WTC11 (cell line): ENCODE measurements at regions not wholly inside any gene's neighbourhood (a gene's known extent, or its start where the extent isn't known, plus 50 kb on each side); places are given as distances from the start of the nearest gene placed in this dataset.

Source experiments
- ATAC-seq: fragments of 200-7000 bp; cut with Tn5 transposase; 2 replicates; pipeline ENCODE4 v1.10.0; 2021; ENCODE audit warnings: mild to moderate bottlenecking, moderate library complexity
- CTCF ChIA-PET: fragments of 300-600 bp; sonication (Branson Sonifier 250); formaldehyde crosslinking; loops from one replicate; lab custom pipeline; 2021; ENCODE audit warnings: antibody characterized with exemption; lab: Charles Lee
- POLR2A ChIA-PET: fragments of 350-600 bp; sonication (Branson Sonifier 250); formaldehyde crosslinking; loops from one replicate; lab custom pipeline; 2021; ENCODE audit warnings: antibody characterized with exemption; lab: Charles Lee
- DNase-seq: peaks from one replicate; pipeline ENCODE4 v3.0.0; 2021; ENCODE audit warnings: low spot score
- H3K27ac Mint-ChIP-seq: 2 replicates; pipeline ENCODE4 v1.8.0; 2021; ENCODE audit warnings: mixed read lengths
- H3K27me3 Mint-ChIP-seq: 2 replicates; pipeline ENCODE4 v1.8.0; 2021; ENCODE audit warnings: low read depth, mild to moderate bottlenecking, moderate library complexity, mixed read lengths
- H3K36me3 Mint-ChIP-seq: 2 replicates; pipeline ENCODE4 v1.8.0; 2021; ENCODE audit warnings: mixed read lengths
- H3K4me1 Mint-ChIP-seq: 2 replicates; pipeline ENCODE4 v1.8.0; 2022; ENCODE audit warnings: mixed read lengths
- H3K4me3 Mint-ChIP-seq: 2 replicates; pipeline ENCODE4 v1.8.0; 2021; ENCODE audit warnings: mild to moderate bottlenecking, moderate library complexity, mixed read lengths
- H3K9me3 Mint-ChIP-seq: 2 replicates; pipeline ENCODE4 v1.8.0; 2021; ENCODE audit warnings: mixed read lengths
- ATF1 ChIP-seq: sonication (generic); formaldehyde crosslinking; IDR thresholded peaks from 2 replicates; pipeline ENCODE4 v1.8.1; 2023; ENCODE audit warnings: mild to moderate bottlenecking, moderate library complexity, missing genetic modification reagents
- CREB1 ChIP-seq: sonication (generic); formaldehyde crosslinking; IDR thresholded peaks from 2 replicates; pipeline ENCODE4 v1.8.0; 2023; ENCODE audit warnings: mild to moderate bottlenecking, missing genetic modification reagents
- FOXP1 ChIP-seq: sonication (generic); formaldehyde crosslinking; IDR thresholded peaks from 2 replicates; pipeline ENCODE4 v1.8.0; 2022; ENCODE audit warnings: missing genetic modification reagents, mild to moderate bottlenecking, moderate library complexity, borderline replicate concordance
- GRHL2 ChIP-seq: fragments of 250-450 bp; sonication (Bioruptor Pico); IDR thresholded peaks from 2 replicates; pipeline ENCODE4 v1.8.0; 2022; ENCODE audit warnings: mild to moderate bottlenecking, moderate library complexity; ENCODE audit not compliant: insufficient replicate concordance, severe bottlenecking
- GTF2I ChIP-seq: fragments of 250-450 bp; sonication (Bioruptor Pico); conservative IDR thresholded peaks from 2 replicates; pipeline ENCODE4 v1.4.0; 2021; ENCODE audit warnings: mild to moderate bottlenecking
- KAT7 ChIP-seq: sonication (generic); formaldehyde crosslinking; IDR thresholded peaks from 2 replicates; pipeline ENCODE4 v1.8.1; 2023; ENCODE audit warnings: missing genetic modification reagents, mild to moderate bottlenecking, borderline replicate concordance
- NFE2L1 ChIP-seq: sonication (generic); formaldehyde crosslinking; IDR thresholded peaks from 2 replicates; pipeline ENCODE4 v1.8.1; 2023; ENCODE audit warnings: missing genetic modification reagents
- NFYB ChIP-seq: sonication (generic); formaldehyde crosslinking; conservative IDR thresholded peaks from 2 replicates; pipeline ENCODE4 v1.8.0; 2022; ENCODE audit warnings: low read depth, missing genetic modification reagents
- OVOL2 ChIP-seq: fragments of 250-450 bp; sonication (Bioruptor Pico); IDR thresholded peaks from 2 replicates; pipeline ENCODE4 v1.9.0; 2021; ENCODE audit warnings: mild to moderate bottlenecking, borderline replicate concordance
- SMAD4 ChIP-seq: sonication (generic); formaldehyde crosslinking; IDR thresholded peaks from 2 replicates; pipeline ENCODE4 v1.8.0; 2022; ENCODE audit warnings: mild to moderate bottlenecking, missing genetic modification reagents
- SOX15 ChIP-seq: fragments of 250-450 bp; sonication (Bioruptor Pico); IDR thresholded peaks from 2 replicates; pipeline ENCODE4 v1.9.0; 2021; ENCODE audit warnings: mild to moderate bottlenecking
- TCF7 ChIP-seq: sonication (generic); formaldehyde crosslinking; IDR thresholded peaks from 2 replicates; pipeline ENCODE4 v1.8.0; 2022; ENCODE audit warnings: mild to moderate bottlenecking, low read depth, missing genetic modification reagents, moderate library complexity
- TEAD4 ChIP-seq: sonication (generic); formaldehyde crosslinking; IDR thresholded peaks from 2 replicates; pipeline ENCODE4 v1.8.0; 2022; ENCODE audit warnings: mild to moderate bottlenecking, missing genetic modification reagents
- TP53 ChIP-seq: sonication (generic); formaldehyde crosslinking; IDR thresholded peaks from 2 replicates; pipeline ENCODE4 v1.8.1; 2023; ENCODE audit warnings: mild to moderate bottlenecking, missing genetic modification reagents
- ZNF138 ChIP-seq: sonication (generic); formaldehyde crosslinking; conservative IDR thresholded peaks from 2 replicates; pipeline ENCODE4 v1.8.1; 2022; ENCODE audit warnings: mild to moderate bottlenecking, moderate library complexity, missing genetic modification reagents
- ZNF671 ChIP-seq: fragments of 250-450 bp; sonication (Bioruptor Pico); IDR thresholded peaks from 2 replicates; pipeline ENCODE4 v1.8.0; 2021; ENCODE audit warnings: mild to moderate bottlenecking
- TF ChIP-seq, protein P1 (sequence below): sonication (generic); formaldehyde crosslinking; IDR thresholded peaks from 2 replicates; pipeline ENCODE4 v1.8.0; 2022; ENCODE audit warnings: missing genetic modification reagents
- TF ChIP-seq, protein P2 (sequence below): sonication (generic); formaldehyde crosslinking; IDR thresholded peaks from 2 replicates; pipeline ENCODE4 v1.8.1; 2023; ENCODE audit warnings: mild to moderate bottlenecking, missing genetic modification reagents
- TF ChIP-seq, protein P3 (sequence below): sonication (generic); formaldehyde crosslinking; IDR thresholded peaks from 2 replicates; pipeline ENCODE4 v1.8.1; 2023; ENCODE audit warnings: mild to moderate bottlenecking, missing genetic modification reagents, moderate library complexity
- TF ChIP-seq, protein P4 (sequence below): sonication (generic); formaldehyde crosslinking; IDR thresholded peaks from 2 replicates; pipeline ENCODE4 v1.8.0; 2022; ENCODE audit warnings: mild to moderate bottlenecking, missing genetic modification reagents
- TF ChIP-seq, protein P5 (sequence below): fragments of 250-450 bp; sonication (Bioruptor Pico); IDR thresholded peaks from 2 replicates; pipeline ENCODE4 v1.8.0; 2021; ENCODE audit warnings: mild to moderate bottlenecking

DNA sequence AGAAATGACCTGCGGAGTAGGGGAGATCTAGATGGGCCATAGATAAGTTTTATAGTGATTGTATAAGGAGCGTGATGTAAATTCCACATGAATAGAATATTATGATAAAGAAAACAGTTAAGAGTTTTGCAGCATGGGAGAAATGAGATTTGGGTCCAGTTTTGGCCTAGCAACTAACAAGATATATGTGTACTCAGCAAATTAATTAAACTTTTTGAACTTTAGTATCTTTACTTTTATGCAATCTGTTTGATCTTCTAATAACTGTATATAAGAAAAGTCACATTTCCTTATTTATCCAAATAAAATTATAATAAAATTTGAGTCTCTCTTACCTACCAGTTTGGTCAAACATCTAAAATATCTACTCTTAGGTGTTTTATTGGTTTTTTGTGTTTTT is 1011.8 kb upstream of the NCAM2 start:
- no peak for ATAC-seq
- no peaks in the 10 kb centered on the region for H3K27me3 Mint-ChIP-seq
- no peak overlapping the region for H3K27ac Mint-ChIP-seq
- ChIA-PET POLR2A (no interaction called here), CTCF (no interaction called here)
- no peaks in the 10 kb centered on the region for H3K4me1 Mint-ChIP-seq
- no peak overlapping the region for H3K4me3 Mint-ChIP-seq
- no peak for DNase-seq
- H3K36me3 Mint-ChIP-seq: no peaks in the 10 kb centered on the region
- TF ChIP-seq, protein P1, sequence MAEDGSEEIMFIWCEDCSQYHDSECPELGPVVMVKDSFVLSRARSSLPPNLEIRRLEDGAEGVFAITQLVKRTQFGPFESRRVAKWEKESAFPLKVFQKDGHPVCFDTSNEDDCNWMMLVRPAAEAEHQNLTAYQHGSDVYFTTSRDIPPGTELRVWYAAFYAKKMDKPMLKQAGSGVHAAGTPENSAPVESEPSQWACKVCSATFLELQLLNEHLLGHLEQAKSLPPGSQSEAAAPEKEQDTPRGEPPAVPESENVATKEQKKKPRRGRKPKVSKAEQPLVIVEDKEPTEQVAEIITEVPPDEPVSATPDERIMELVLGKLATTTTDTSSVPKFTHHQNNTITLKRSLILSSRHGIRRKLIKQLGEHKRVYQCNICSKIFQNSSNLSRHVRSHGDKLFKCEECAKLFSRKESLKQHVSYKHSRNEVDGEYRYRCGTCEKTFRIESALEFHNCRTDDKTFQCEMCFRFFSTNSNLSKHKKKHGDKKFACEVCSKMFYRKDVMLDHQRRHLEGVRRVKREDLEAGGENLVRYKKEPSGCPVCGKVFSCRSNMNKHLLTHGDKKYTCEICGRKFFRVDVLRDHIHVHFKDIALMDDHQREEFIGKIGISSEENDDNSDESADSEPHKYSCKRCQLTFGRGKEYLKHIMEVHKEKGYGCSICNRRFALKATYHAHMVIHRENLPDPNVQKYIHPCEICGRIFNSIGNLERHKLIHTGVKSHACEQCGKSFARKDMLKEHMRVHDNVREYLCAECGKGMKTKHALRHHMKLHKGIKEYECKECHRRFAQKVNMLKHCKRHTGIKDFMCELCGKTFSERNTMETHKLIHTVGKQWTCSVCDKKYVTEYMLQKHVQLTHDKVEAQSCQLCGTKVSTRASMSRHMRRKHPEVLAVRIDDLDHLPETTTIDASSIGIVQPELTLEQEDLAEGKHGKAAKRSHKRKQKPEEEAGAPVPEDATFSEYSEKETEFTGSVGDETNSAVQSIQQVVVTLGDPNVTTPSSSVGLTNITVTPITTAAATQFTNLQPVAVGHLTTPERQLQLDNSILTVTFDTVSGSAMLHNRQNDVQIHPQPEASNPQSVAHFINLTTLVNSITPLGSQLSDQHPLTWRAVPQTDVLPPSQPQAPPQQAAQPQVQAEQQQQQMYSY (CRISPR knock-in tag): no peak
- TF ChIP-seq, protein P2, sequence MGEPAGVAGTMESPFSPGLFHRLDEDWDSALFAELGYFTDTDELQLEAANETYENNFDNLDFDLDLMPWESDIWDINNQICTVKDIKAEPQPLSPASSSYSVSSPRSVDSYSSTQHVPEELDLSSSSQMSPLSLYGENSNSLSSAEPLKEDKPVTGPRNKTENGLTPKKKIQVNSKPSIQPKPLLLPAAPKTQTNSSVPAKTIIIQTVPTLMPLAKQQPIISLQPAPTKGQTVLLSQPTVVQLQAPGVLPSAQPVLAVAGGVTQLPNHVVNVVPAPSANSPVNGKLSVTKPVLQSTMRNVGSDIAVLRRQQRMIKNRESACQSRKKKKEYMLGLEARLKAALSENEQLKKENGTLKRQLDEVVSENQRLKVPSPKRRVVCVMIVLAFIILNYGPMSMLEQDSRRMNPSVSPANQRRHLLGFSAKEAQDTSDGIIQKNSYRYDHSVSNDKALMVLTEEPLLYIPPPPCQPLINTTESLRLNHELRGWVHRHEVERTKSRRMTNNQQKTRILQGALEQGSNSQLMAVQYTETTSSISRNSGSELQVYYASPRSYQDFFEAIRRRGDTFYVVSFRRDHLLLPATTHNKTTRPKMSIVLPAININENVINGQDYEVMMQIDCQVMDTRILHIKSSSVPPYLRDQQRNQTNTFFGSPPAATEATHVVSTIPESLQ: no peak
- TF ChIP-seq FOXP1 (CRISPR knock-in tag) (no peak), NFE2L1 (CRISPR knock-in tag) (no peak), NFYB (CRISPR knock-in tag) (no peak), GRHL2 (CRISPR knock-in tag) (no peak), ATF1 (CRISPR knock-in tag) (no peak), TEAD4 (CRISPR knock-in tag) (no peak), CREB1 (CRISPR knock-in tag) (no peak), SMAD4 (no peak), SOX15 (CRISPR knock-in tag) (no peak)
- TF ChIP-seq, protein P3, sequence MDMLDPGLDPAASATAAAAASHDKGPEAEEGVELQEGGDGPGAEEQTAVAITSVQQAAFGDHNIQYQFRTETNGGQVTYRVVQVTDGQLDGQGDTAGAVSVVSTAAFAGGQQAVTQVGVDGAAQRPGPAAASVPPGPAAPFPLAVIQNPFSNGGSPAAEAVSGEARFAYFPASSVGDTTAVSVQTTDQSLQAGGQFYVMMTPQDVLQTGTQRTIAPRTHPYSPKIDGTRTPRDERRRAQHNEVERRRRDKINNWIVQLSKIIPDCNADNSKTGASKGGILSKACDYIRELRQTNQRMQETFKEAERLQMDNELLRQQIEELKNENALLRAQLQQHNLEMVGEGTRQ (CRISPR knock-in tag): no peak
- TF ChIP-seq, protein P4, sequence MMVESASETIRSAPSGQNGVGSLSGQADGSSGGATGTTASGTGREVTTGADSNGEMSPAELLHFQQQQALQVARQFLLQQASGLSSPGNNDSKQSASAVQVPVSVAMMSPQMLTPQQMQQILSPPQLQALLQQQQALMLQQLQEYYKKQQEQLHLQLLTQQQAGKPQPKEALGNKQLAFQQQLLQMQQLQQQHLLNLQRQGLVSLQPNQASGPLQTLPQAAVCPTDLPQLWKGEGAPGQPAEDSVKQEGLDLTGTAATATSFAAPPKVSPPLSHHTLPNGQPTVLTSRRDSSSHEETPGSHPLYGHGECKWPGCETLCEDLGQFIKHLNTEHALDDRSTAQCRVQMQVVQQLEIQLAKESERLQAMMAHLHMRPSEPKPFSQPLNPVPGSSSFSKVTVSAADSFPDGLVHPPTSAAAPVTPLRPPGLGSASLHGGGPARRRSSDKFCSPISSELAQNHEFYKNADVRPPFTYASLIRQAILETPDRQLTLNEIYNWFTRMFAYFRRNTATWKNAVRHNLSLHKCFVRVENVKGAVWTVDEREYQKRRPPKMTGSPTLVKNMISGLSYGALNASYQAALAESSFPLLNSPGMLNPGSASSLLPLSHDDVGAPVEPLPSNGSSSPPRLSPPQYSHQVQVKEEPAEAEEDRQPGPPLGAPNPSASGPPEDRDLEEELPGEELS (CRISPR knock-in tag): no peak
- TF ChIP-seq, protein P5, sequence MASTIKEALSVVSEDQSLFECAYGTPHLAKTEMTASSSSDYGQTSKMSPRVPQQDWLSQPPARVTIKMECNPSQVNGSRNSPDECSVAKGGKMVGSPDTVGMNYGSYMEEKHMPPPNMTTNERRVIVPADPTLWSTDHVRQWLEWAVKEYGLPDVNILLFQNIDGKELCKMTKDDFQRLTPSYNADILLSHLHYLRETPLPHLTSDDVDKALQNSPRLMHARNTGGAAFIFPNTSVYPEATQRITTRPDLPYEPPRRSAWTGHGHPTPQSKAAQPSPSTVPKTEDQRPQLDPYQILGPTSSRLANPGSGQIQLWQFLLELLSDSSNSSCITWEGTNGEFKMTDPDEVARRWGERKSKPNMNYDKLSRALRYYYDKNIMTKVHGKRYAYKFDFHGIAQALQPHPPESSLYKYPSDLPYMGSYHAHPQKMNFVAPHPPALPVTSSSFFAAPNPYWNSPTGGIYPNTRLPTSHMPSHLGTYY (CRISPR knock-in tag): no peak
- 0 out of 2 replicates have a peak, but pooled peaks cover 3% of the 10 kb centered on the region for H3K9me3 Mint-ChIP-seq

DNA sequence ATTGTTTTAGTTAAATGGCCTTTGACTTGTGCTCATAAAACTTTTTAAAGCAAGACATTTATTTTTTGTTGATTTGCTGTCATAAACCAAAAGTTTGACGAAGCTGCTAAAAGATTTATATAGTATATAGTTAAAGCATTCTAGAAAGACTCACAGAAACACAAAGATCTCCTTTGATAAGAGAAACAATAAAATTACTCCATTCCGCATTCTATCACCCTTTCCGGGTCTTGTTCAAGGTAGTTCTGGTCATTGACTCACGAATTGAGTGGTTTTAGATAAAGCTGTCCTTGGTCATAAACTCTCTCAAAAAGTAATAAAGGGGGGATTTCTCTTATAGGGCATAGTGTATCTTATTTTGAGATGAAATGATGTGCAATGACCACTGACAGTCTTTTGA is 1010.5 kb upstream of the NCAM2 start:
- CTCF ChIA-PET: no interaction called here
- no peak for ATAC-seq
- Mint-ChIP-seq H3K4me3 (no peak overlapping the region), H3K27me3 (no peaks in the 10 kb centered on the region), H3K4me1 (no peaks in the 10 kb centered on the region), H3K36me3 (no peaks in the 10 kb centered on the region), H3K27ac (no peak overlapping the region), H3K9me3 (0 out of 2 replicates have a peak, but pooled peaks cover 5% of the 10 kb centered on the region)
- no peak for DNase-seq
- TF ChIP-seq TP53 (CRISPR knock-in tag) (no peak), KAT7 (no peak), ZNF671 (CRISPR knock-in tag) (no peak), TCF7 (CRISPR knock-in tag) (no peak), ZNF138 (CRISPR knock-in tag) (no peak), GTF2I (CRISPR knock-in tag) (no peak), OVOL2 (CRISPR knock-in tag) (no peak), ATF1 (CRISPR knock-in tag) (no peak)
- POLR2A ChIA-PET: no interaction called here
